Tibial nerve (tissue), 4 donors: ENCODE measurements at regions not wholly inside any gene's neighbourhood (a gene's known extent, or its start where the extent isn't known, plus 50 kb on each side); places are given as distances from the start of the nearest gene placed in this dataset.

Experiments
- DNase-seq, 2 donors: peaks; one replicate each; pipeline ENCODE4 v3.0.0-alpha.2; 2019; ENCODE audit warnings: low spot score in 2 of 2
- H3K27ac ChIP-seq, 4 donors: fragments of 200-600 bp; sonication (generic) in 3 of 4; one replicate each; pipeline ENCODE4 v1.5.1; 2017 to 2019; ENCODE audit warnings: mild to moderate bottlenecking in 1 of 4
- H3K27me3 ChIP-seq, 2 donors: fragments of 200-600 bp; sonication (generic) in 1 of 2; one replicate each; pipeline versions ENCODE4 v1.5.1 to v1.6.0; 2017 to 2019
- H3K36me3 ChIP-seq, 3 donors: fragments of 200-600 bp; sonication (generic); one replicate each; pipeline ENCODE4 v1.5.1; 2018 to 2019
- H3K4me1 ChIP-seq, 4 donors: fragments of 200-600 bp; sonication (generic) in 3 of 4; one replicate each; pipeline ENCODE4 v1.5.1; 2017 to 2019
- H3K4me3 ChIP-seq, 4 donors: fragments of 200-600 bp; sonication (generic) in 3 of 4; one replicate each; pipeline ENCODE4 v1.5.1; 2017 to 2019; ENCODE audit warnings: mild to moderate bottlenecking in 1 of 4, moderate library complexity in 1 of 4
- H3K9me3 ChIP-seq, 4 donors: fragments of 200-600 bp; sonication (generic) in 3 of 4; one replicate each; pipeline ENCODE4 v1.5.1; 2017 to 2019
- EP300 ChIP-seq, 2 donors: sonication (generic); formaldehyde crosslinking; IDR thresholded peaks; one replicate each; pipeline ENCODE4 v1.6.1; 2017; ENCODE audit warnings: antibody characterized with exemption in 2 of 2, mild to moderate bottlenecking in 1 of 2
- POLR2A ChIP-seq, 2 donors: fragments of 450-650 bp; IDR thresholded peaks; one replicate each; pipeline ENCODE4 v1.6.1; 2017; ENCODE audit warnings: antibody characterized with exemption in 2 of 2, mild to moderate bottlenecking in 2 of 2, moderate library complexity in 2 of 2
- WGBS, 2 donors: methylation state at CpG; one replicate each; pipeline ENCODE4 v1.1.5; 2018; 5-methylcytosine and 5-hydroxymethylcytosine counted together
- TF ChIP-seq, protein P1 (sequence below), 5 experiments: fragments of 200-600 bp in 3 of 5; fragments of 450-650 bp in 2 of 5; sonication (generic) in 3 of 5; IDR thresholded peaks; one replicate each; pipeline ENCODE4 v1.5.1; 2016 to 2019; ENCODE audit warnings: antibody characterized with exemption in 5 of 5, mild to moderate bottlenecking in 3 of 5, moderate library complexity in 2 of 5

GRCh38 chr6:139926711-139927110 is 552.3 kb upstream of the CITED2 start:
- Histone ChIP-seq H3K27ac (no peak overlapping the region), H3K4me3 (no peak overlapping the region), H3K27me3 (no peaks in the 10 kb centered on the region), H3K4me1 (peaks cover 0 to 16% (median 0%) of the 10 kb centered on the region in 4 donors), H3K36me3 (no peaks in the 10 kb centered on the region), H3K9me3 (no peaks in the 10 kb centered on the region)
- no peak for TF ChIP-seq POLR2A (IDR thresholded peaks at IDR 0.05)
- TF ChIP-seq, protein P1, sequence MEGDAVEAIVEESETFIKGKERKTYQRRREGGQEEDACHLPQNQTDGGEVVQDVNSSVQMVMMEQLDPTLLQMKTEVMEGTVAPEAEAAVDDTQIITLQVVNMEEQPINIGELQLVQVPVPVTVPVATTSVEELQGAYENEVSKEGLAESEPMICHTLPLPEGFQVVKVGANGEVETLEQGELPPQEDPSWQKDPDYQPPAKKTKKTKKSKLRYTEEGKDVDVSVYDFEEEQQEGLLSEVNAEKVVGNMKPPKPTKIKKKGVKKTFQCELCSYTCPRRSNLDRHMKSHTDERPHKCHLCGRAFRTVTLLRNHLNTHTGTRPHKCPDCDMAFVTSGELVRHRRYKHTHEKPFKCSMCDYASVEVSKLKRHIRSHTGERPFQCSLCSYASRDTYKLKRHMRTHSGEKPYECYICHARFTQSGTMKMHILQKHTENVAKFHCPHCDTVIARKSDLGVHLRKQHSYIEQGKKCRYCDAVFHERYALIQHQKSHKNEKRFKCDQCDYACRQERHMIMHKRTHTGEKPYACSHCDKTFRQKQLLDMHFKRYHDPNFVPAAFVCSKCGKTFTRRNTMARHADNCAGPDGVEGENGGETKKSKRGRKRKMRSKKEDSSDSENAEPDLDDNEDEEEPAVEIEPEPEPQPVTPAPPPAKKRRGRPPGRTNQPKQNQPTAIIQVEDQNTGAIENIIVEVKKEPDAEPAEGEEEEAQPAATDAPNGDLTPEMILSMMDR (IDR thresholded peaks at IDR 0.05): no peak
- no peak for TF ChIP-seq EP300 (IDR thresholded peaks at IDR 0.05)
- no peak for DNase-seq
- WGBS, 2 donors: 79 to 86% methylated on average over 3 of the region's 3 CpGs

DNA sequence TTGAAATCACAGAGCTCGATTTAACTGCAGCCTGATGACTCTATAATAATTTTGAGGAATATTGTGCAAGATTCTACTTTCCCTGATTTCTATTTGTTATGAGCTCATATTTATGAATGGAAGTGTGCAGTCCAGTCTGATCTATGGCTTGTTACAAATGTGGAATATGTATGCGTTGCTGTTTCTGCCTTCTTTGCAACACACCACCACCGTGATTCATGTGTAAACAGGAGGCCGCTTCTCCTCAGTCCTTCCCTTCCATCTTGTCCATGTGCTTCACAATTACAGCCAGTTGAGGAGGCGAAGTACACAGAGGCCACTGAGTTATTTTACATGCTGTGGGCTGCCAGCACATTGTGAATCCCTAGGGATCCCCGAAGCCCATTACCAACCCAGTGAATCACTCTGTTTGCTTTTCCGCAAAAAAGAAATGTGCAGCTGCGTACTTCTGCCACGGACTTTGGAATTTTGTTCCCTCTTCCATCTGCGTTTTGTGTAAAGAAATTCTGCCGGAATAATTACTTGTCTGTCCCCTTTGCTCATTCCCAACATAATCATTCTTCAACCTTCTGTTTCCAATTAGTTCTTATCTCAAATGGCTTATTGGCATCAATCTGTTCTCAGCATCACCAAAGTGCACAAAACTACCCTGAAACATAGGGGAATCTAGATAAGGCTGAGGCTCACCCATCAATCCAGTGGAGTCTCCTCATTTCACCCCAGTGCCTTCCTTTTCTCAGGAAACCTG is 551.6 kb upstream of the CITED2 start:
- Histone ChIP-seq H3K27ac (peak overlapping the region in 2 of 4 donors; percentile 12 to 40), H3K36me3 (no peaks in the 10 kb centered on the region), H3K9me3 (no peaks in the 10 kb centered on the region), H3K27me3 (no peaks in the 10 kb centered on the region), H3K4me3 (no peak overlapping the region), H3K4me1 (peaks cover 0 to 16% (median 0%) of the 10 kb centered on the region in 4 donors)
- TF ChIP-seq, protein P1 (IDR thresholded peaks at IDR 0.05): no peak
- TF ChIP-seq POLR2A (IDR thresholded peaks at IDR 0.05) (no peak), EP300 (IDR thresholded peaks at IDR 0.05) (no peak)
- DNase-seq: no peak
- 51 to 57% methylated on average over 11 of the region's 11 CpGs for WGBS, 2 donors

DNA sequence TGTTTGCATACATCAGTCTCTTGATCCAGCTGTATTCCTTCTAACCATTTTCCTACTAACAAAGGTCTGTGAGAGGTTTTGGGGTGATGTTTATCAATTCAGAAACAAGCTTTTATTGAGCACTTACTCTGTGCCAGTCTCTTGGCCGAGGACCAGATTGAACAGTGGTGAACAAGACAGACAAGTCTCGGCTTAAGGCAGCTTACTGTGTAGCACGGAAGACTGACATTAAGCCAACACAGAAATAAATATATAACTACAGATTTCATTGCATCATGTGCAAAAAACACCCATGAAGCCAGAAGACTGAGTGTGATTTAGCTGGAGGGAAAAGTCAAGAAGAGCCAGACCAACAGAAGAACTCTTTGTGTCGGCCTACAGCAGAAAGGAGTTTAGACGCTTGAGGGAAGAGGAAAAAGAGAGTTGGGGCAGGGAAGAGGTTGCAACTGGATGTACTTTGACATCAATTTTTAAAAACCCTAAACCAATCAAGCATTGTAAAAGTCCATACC is 549.6 kb upstream of the CITED2 start:
- no peak for DNase-seq
- Histone ChIP-seq H3K27ac (no peak overlapping the region), H3K9me3 (no peaks in the 10 kb centered on the region), H3K4me3 (no peak overlapping the region), H3K36me3 (no peaks in the 10 kb centered on the region), H3K4me1 (peaks cover 0 to 16% (median 5%) of the 10 kb centered on the region in 4 donors), H3K27me3 (no peaks in the 10 kb centered on the region)
- TF ChIP-seq, protein P1 (IDR thresholded peaks at IDR 0.05): no peak
- no peak for TF ChIP-seq POLR2A (IDR thresholded peaks at IDR 0.05)
- TF ChIP-seq EP300 (IDR thresholded peaks at IDR 0.05): no peak
- WGBS, 2 donors: 56 to 61% methylated on average over 5 of the region's 5 CpGs

DNA sequence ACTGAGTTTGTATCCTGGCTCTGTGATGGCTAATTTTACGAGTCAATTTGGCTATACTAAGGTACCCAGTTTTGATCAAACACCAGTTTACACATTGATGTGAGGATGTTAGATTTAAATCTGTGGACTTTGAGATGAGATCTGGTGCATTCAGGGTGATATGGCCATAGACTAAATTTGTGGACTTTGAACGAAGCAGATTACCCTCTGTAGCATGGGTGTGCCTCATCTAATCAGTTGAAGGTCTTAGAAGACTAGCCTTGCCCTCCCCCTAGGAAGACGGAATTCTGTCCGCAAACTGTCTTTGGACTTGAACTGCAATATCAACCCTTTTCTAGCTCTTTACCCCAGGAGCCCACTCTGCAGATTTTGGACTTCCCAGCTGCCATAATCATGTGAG is 547.8 kb upstream of the CITED2 start:
- Histone ChIP-seq H3K9me3 (no peaks in the 10 kb centered on the region), H3K4me3 (no peak overlapping the region), H3K27ac (no peak overlapping the region), H3K36me3 (no peaks in the 10 kb centered on the region), H3K4me1 (peaks cover 0 to 15% (median 5%) of the 10 kb centered on the region in 4 donors), H3K27me3 (no peaks in the 10 kb centered on the region)
- TF ChIP-seq EP300 (IDR thresholded peaks at IDR 0.05): no peak
- WGBS, 2 donors: 89 to 96% methylated on average over 4 of the region's 4 CpGs
- no peak for DNase-seq

DNA sequence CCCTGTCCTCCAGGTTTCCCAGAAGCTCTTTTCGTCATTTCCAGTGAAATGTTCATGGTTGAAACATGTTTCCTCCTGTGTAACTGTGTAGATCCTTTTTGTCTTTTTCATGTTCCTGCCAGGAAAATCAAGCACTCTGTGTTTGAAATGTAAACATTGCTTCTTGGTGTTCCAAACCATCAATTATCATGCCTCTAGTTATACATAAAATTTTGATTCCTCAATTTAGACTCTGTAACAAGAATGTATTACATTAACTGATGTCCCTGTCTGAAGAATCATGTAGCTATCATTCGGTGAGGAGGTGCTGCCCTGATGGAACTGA is 546.3 kb upstream of the CITED2 start:
- H3K9me3 ChIP-seq: no peaks in the 10 kb centered on the region
- peak overlapping the region in 1 of 4 donors; percentile 27 for H3K27ac ChIP-seq
- no peaks in the 10 kb centered on the region for H3K36me3 ChIP-seq
- 70% methylated on average over 2 of the region's 2 CpGs for whole genome bisulfite sequencing, 2 donors
- H3K27me3 ChIP-seq: no peaks in the 10 kb centered on the region
- H3K4me1 ChIP-seq: peaks cover 0 to 7% (median 3%) of the 10 kb centered on the region in 4 donors
- H3K4me3 ChIP-seq: no peak overlapping the region
- no peak for TF ChIP-seq POLR2A (IDR thresholded peaks at IDR 0.05)
- TF ChIP-seq, protein P1 (IDR thresholded peaks at IDR 0.05): no peak
- TF ChIP-seq EP300 (IDR thresholded peaks at IDR 0.05): no peak
- DNase-seq: no peak
